GM12864 (cell line): ENCODE measurements at regions not wholly inside any gene's neighbourhood (a gene's known extent, or its start where the extent isn't known, plus 50 kb on each side); places are given as distances from the start of the nearest gene placed in this dataset.

Experiments
- DNase-seq: peaks from one replicate; pipeline ENCODE4 v3.0.0-alpha.2; 2011; ENCODE audit warnings: low read depth
- H3K4me3 ChIP-seq: 2 replicates; pipeline ENCODE4 v1.5.1; 2011; ENCODE audit warnings: mild to moderate bottlenecking, low read depth, low read length, control low read depth
- TF ChIP-seq, protein P1 (sequence below): IDR thresholded peaks from 2 replicates; pipeline ENCODE4 v1.5.1; 2011; ENCODE audit warnings: low read depth, mild to moderate bottlenecking, moderate library complexity, low read length, control low read depth, inconsistent platforms; ENCODE audit errors: missing control alignments

DNA sequence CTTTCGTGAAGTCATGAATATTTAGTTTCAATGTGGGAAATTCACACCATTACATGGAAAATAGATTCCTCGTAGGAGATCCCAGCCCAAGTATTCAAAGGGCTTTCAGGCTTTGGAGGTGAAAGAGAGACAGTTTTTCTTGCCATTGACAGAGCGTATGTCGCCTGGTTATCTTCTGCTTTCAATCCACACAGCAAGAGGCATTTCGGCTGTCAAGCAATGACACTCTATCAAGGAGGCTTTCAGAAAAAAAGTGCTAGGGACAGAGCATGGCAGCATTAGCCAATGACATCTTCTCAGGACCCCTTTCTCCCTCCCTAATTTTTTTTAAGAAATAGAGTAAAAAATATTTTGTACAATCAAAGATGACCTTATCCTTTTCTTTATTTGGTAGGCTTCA, 492.8 kb downstream of the TMEM182 start:
- DNase-seq = no peak
- TF ChIP-seq, protein P1, sequence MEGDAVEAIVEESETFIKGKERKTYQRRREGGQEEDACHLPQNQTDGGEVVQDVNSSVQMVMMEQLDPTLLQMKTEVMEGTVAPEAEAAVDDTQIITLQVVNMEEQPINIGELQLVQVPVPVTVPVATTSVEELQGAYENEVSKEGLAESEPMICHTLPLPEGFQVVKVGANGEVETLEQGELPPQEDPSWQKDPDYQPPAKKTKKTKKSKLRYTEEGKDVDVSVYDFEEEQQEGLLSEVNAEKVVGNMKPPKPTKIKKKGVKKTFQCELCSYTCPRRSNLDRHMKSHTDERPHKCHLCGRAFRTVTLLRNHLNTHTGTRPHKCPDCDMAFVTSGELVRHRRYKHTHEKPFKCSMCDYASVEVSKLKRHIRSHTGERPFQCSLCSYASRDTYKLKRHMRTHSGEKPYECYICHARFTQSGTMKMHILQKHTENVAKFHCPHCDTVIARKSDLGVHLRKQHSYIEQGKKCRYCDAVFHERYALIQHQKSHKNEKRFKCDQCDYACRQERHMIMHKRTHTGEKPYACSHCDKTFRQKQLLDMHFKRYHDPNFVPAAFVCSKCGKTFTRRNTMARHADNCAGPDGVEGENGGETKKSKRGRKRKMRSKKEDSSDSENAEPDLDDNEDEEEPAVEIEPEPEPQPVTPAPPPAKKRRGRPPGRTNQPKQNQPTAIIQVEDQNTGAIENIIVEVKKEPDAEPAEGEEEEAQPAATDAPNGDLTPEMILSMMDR = no peak
- no peak overlapping the region for H3K4me3 ChIP-seq

DNA sequence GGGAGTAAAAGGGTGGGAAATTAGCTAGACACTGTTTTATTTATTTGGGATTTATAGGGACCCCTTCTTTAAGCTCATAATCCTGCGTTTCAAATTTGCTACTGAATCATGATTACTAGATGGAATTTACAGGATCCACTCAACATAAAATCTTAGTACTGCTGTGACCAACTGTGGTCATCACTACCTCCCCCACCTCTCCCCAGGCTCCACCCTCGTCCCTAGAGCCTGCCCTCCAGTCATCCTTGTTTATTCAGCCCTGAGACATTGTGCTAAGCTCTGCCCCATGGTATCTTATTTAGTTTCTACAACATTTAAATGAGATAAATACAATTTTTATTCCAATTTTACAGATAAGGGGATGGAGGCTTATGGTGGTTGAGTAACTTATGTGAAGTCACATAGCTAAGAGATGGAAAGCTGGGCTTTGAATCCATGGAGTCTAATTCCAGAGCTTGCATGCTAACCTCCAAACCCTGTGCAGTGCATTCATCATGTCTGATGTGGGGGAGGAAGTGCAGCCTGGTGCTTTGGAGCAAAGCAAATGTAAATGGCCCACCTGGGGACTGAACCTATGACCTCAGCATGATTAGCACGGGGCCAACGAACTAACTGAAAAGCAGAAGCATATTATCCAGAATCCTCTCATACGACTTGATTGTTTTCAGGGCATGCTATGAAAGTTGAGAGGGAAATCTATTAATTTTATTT, 502.4 kb downstream of the TMEM182 start:
- TF ChIP-seq, protein P1 = no peak
- no peak overlapping the region for H3K4me3 ChIP-seq
- no peak for DNase-seq

DNA sequence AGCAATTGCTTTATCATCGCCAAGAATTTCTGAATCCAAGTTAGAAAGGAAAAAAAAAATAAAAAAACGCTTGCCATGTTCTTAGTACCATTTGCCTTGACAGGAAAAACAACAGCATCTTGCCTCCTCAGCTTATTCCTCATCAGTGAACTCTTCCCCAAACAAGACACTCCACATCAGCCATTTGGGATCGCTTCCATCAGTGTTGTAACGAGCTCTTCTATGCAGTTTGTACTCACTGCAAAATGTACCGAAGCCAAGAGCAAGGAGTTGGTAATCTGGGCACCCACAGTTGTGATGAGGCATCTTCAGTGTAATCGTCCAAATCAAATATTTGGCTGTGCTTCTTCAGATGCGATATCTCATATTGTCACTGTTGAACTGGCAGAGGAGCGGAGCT, 503.7 kb downstream of the TMEM182 start:
- TF ChIP-seq, protein P1 = no peak
- DNase-seq = no peak
- H3K4me3 ChIP-seq = no peak overlapping the region

DNA sequence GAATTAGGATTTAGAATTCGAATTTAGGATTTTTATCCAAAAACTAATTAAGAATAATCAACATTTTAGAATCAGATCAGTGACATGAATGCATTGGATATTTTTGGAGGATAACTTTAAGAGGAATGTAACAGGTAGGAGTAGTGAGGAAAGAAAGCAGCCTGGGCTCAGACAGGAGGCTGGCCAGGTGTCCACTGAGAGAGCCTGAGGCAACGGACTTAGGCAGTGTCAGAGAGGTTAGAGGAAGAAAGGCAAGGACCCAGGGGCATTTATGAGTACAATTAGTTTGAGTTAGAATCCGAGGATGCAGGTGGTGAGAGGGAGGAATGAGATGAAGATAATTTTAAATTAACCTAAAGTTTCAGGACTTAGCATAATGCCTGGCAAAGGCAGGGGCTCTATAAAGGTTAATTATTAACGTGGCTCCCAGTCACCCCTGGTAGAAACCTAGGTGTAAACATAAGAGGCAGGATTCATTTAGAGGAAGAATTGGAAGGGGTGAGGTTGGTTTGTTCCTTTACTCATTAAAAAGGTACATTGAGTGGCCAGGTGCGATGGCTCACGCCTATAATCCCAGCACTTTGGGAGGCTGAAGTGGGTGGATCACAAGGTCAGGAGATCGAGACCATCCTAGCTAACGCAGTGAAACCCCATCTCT, 507.1 kb downstream of the TMEM182 start:
- no peak for DNase-seq
- TF ChIP-seq, protein P1 = no peak

DNA sequence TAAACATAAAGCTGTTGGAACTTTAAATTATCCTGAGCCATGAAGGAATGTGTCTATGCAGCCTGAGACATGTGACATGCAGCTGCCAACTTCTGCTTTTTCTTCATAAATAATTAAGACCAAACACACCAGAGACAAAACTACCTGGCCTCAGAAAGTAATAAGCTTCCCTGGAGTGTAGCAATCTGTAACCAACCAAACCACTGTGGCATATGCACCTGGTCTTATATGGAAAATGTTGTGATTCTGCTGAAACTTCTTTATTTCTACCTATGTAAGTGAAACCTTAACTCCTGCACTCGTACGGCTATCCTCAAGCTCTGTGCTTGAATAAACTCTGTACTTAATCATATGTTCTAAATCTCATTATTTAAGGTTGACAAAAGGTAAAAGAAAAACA, 515.0 kb downstream of the TMEM182 start:
- TF ChIP-seq, protein P1 = no peak
- DNase-seq = no peak
- H3K4me3 ChIP-seq = no peak overlapping the region

More for the DNA sequence above, 507.1 kb downstream of the TMEM182 start:
- H3K4me3 ChIP-seq = no peak overlapping the region

DNA sequence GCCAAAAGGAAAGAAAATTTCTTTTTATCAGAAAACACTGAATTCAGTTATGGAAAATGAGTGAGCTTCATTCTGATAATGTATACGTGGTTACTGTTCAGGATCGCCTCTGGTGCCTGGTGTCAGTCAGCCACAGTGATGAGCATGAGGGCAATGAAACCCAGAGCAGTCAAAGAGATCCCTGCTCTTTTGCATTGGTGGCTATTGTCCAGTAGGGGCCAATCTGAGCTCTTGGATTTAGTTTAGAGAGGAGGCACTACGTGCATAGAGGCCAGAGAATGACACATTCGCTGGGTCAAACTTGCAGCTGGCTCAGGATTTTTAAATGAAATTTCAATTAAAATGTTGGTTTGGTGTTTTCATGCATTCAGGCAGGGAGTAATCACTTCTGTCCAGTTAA, 522.9 kb downstream of the TMEM182 start:
- no peak for DNase-seq
- TF ChIP-seq, protein P1 = no peak
- H3K4me3 ChIP-seq = no peak overlapping the region

DNA sequence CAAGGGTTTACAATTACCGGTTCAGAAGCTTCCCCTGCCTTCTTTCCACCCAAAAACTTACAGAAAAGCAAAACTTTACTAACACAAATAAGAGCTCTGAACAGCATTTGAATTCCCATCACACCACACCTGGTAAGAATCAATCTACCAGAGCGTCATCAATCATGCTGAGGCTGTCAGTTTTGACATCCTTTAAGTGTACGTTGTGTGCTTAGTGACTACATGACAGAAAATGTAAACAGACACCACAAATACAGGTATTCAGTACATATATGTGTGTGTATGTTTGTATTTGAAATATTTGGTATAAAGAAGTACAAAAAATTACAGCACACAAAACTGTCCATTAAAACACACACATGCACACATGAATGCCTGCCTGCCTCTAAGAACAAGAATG, 523.5 kb downstream of the TMEM182 start:
- H3K4me3 ChIP-seq = no peak overlapping the region
- TF ChIP-seq, protein P1 = no peak
- no peak for DNase-seq
